ENCODE measurements at regions not wholly inside any gene's neighbourhood (a gene's known extent, or its start where the extent isn't known, plus 50 kb on each side); places are given as distances from the start of the nearest gene placed in this dataset.
A peak's percentile ranks its signal among the peaks of the same experiment; 100 is the strongest.
"Not testable (repeated sequence)": the region's sequence is repeated elsewhere in the genome, so short reads cannot be mapped to it uniquely, and the experiment has no call there.

- H3K27me3 Mint-ChIP-seq (ENCODE audit: low read depth): peaks cover 25% of the 10 kb centered on the region
- H3K4me3 Mint-ChIP-seq: no peak overlapping the region
- H3K9me3 Mint-ChIP-seq: no peaks in the 10 kb centered on the region
- no peak overlapping the region for H3K27ac Mint-ChIP-seq
- no peaks in the 10 kb centered on the region for H3K36me3 Mint-ChIP-seq (ENCODE audit: insufficient read depth in 2 of 2)
- DNase-seq (no peak), ATAC-seq (replicated peaks in 1 of 2) (no peak)
- H3K4me1 Mint-ChIP-seq (ENCODE audit: low read depth): peaks cover 6% of the 10 kb centered on the region
These were observed 316.6 kb upstream of the NCKAP5 start for GRCh38 chr2:133884739-133885381.

GRCh38 chr2:133885847-133886246 is 317.6 kb upstream of the NCKAP5 start:
- no peak for ATAC-seq (replicated peaks in 1 of 2)

GRCh38 chr2:133886735-133887675 is 318.7 kb upstream of the NCKAP5 start:
- Mint-ChIP-seq H3K9me3 (no peaks in the 10 kb centered on the region), H3K36me3 (ENCODE audit: insufficient read depth in 2 of 2) (no peaks in the 10 kb centered on the region), H3K4me1 (ENCODE audit: low read depth) (peaks cover 6% of the 10 kb centered on the region), H3K27me3 (ENCODE audit: low read depth) (peaks cover 6% of the 10 kb centered on the region), H3K27ac (no peak overlapping the region), H3K4me3 (no peak overlapping the region)
- peak; percentile 33 to 36 for DNase-seq
- ATAC-seq (replicated peaks in 1 of 2): peak; percentile 37 to 41

More at GRCh38 chr2:133885847-133886246, 317.6 kb upstream of the NCKAP5 start:
- Mint-ChIP-seq H3K4me3 (no peak overlapping the region), H3K36me3 (ENCODE audit: insufficient read depth in 2 of 2) (no peaks in the 10 kb centered on the region), H3K4me1 (ENCODE audit: low read depth) (peaks cover 6% of the 10 kb centered on the region), H3K9me3 (no peaks in the 10 kb centered on the region), H3K27me3 (ENCODE audit: low read depth) (peaks cover 17% of the 10 kb centered on the region), H3K27ac (no peak overlapping the region)
- DNase-seq: no peak

GRCh38 chr2:133887676-133888040 is 319.4 kb upstream of the NCKAP5 start:
- Mint-ChIP-seq H3K36me3 (ENCODE audit: insufficient read depth in 2 of 2) (no peaks in the 10 kb centered on the region), H3K9me3 (no peaks in the 10 kb centered on the region), H3K4me1 (ENCODE audit: low read depth) (peaks cover 6% of the 10 kb centered on the region), H3K27ac (no peak overlapping the region), H3K27me3 (ENCODE audit: low read depth) (peaks cover 6% of the 10 kb centered on the region), H3K4me3 (no peak overlapping the region)
- no peak for ATAC-seq (replicated peaks in 1 of 2)
- DNase-seq: no peak

- Mint-ChIP-seq H3K9me3 (no peaks in the 10 kb centered on the region), H3K4me1 (ENCODE audit: low read depth) (peaks cover 6% of the 10 kb centered on the region), H3K27ac (no peak overlapping the region), H3K4me3 (no peak overlapping the region), H3K36me3 (ENCODE audit: insufficient read depth in 2 of 2) (no peaks in the 10 kb centered on the region), H3K27me3 (ENCODE audit: low read depth) (peaks cover 6% of the 10 kb centered on the region)
- DNase-seq (no peak), ATAC-seq (replicated peaks in 1 of 2) (no peak)
These were observed 319.8 kb upstream of the NCKAP5 start for GRCh38 chr2:133888107-133888506.

DNA sequence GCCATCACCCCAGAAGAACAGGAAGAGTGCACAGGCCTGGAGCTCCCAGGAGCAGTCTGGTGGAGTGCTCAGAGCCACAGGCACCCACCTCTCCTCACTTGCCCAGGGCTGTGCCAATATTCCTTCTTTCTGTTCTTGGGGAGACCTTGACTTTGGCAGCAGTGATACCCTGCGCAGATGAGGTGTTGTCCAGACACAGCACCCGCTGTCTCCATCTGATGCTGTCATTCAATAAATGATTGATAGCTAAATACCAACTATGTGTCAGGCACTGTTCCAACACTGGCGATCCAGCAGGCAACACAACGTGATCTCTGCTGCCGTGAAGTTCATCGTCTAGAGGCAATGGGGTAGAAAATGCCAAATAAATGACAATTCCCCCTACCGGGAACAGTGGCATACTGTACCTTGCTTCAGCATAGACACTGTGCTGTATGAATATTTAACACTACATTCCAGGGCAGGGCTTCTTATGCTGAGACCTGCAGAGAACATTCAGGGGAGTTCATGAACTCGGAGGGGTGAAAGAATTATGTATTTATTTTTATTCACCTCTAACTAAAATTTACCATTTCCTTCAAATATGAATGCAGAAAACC is 320.5 kb upstream of the NCKAP5 start:
- DNase-seq (no peak), ATAC-seq (replicated peaks in 1 of 2) (no peak)
- no peaks in the 10 kb centered on the region for H3K9me3 Mint-ChIP-seq
- no peak overlapping the region for H3K4me3 Mint-ChIP-seq
- no peak overlapping the region for H3K27ac Mint-ChIP-seq
- H3K4me1 Mint-ChIP-seq (ENCODE audit: low read depth): peaks cover 6% of the 10 kb centered on the region
- peaks cover 6% of the 10 kb centered on the region for H3K27me3 Mint-ChIP-seq (ENCODE audit: low read depth)
- no peaks in the 10 kb centered on the region for H3K36me3 Mint-ChIP-seq (ENCODE audit: insufficient read depth in 2 of 2)

DNA sequence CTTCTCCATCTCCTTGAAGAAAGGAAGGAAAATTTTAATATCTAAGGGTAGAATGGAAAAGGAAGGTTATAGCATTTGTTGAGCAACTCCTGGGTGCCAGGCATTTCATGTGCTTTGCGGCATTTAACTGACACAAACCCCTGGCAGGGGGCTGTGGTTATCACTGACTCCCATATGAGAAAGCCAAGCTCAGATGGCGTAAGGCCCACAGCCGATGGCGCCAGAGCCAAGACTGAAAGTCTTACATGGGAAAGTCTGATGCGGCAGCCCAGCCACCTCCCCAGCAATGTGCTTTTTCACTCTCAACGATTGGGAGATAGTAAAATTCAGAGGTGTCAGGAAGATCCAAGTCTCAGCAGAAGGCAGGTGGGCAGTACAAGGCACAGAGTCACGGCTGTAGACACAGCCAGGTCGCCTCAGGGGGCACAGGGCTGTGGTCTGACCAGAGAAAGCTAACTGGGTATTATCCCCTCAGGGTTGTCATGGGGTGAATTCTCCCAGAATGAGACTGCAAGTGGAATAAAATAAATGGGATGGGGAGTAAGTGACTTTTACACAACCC is 324.2 kb upstream of the NCKAP5 start:
- ATAC-seq (replicated peaks in 1 of 2) (no peak), DNase-seq (no peak)
- peaks cover 1 to 2% of the 10 kb centered on the region in 2 donors for H3K9me3 Mint-ChIP-seq
- no peaks in the 10 kb centered on the region for H3K27me3 Mint-ChIP-seq (ENCODE audit: low read depth)
- H3K4me1 Mint-ChIP-seq (ENCODE audit: low read depth): no peaks in the 10 kb centered on the region
- H3K36me3 Mint-ChIP-seq (ENCODE audit: insufficient read depth in 2 of 2): peaks cover 0 to 3% of the 10 kb centered on the region in 2 donors
- no peak overlapping the region for H3K27ac Mint-ChIP-seq
- no peak overlapping the region for H3K4me3 Mint-ChIP-seq

DNA sequence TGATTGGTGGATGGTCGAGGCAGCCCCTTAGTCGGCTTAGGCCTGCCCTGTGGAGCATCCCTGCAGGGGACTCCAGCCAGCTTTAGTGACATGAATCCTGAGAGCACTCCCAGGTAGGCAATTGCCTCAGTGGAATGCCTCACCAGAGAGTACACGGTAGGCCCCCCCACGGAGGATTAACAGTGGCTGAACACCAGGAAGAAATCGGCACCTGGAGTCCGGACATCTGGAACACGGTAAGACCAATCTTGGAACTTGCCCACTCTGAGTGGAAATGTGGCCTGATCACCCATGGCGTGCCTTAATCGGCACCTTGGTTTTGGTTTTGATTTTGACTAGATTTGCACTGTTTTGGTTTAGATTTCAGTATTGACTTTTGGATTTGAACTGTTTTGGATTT is 326.2 kb upstream of the NCKAP5 start:
- Mint-ChIP-seq H3K9me3 (peaks cover 1 to 2% of the 10 kb centered on the region in 2 donors), H3K4me3 (no peak overlapping the region), H3K4me1 (ENCODE audit: low read depth) (no peaks in the 10 kb centered on the region), H3K27me3 (ENCODE audit: low read depth) (no peaks in the 10 kb centered on the region), H3K36me3 (ENCODE audit: insufficient read depth in 2 of 2) (peaks cover 0 to 3% of the 10 kb centered on the region in 2 donors), H3K27ac (no peak overlapping the region)
- ATAC-seq (replicated peaks in 1 of 2) (peak in 1 of 2 donors; percentile 15), DNase-seq (no peak)

GRCh38 chr2:133897838-133898237 is 329.6 kb upstream of the NCKAP5 start:
- H3K9me3 Mint-ChIP-seq; H3K36me3 Mint-ChIP-seq (ENCODE audit: insufficient read depth in 2 of 2); H3K27ac Mint-ChIP-seq; H3K4me3 Mint-ChIP-seq; H3K4me1 Mint-ChIP-seq (ENCODE audit: low read depth); ATAC-seq (replicated peaks in 1 of 2); DNase-seq: not testable (repeated sequence)
- peaks cover 25% of the 10 kb centered on the region for H3K27me3 Mint-ChIP-seq (ENCODE audit: low read depth)

DNA sequence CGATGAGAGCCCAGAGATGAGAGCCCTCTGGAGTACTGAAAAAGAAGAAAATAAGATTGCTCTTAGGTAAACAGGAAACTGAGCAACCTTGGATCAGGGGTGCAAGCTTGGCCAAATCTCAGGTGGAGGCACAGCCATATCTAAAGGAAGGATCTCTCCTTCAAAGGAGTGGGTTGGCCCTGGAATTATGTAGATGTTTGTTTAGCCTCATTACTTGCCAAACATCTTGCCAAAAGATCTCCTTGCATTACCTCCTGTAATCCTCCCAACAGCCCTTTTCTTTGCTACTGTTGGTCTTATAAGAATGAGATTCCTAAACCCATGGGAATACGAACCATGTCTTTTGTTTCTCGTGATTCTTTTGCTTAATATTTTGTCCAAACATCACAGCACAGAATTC is 332.6 kb upstream of the NCKAP5 start:
- Mint-ChIP-seq H3K27ac (no peak overlapping the region), H3K4me3 (no peak overlapping the region), H3K27me3 (ENCODE audit: low read depth) (peaks cover 32% of the 10 kb centered on the region), H3K9me3 (no peaks in the 10 kb centered on the region), H3K4me1 (ENCODE audit: low read depth) (no peaks in the 10 kb centered on the region), H3K36me3 (ENCODE audit: insufficient read depth in 2 of 2) (no peaks in the 10 kb centered on the region)
- DNase-seq (no peak), ATAC-seq (replicated peaks in 1 of 2) (no peak)

DNA sequence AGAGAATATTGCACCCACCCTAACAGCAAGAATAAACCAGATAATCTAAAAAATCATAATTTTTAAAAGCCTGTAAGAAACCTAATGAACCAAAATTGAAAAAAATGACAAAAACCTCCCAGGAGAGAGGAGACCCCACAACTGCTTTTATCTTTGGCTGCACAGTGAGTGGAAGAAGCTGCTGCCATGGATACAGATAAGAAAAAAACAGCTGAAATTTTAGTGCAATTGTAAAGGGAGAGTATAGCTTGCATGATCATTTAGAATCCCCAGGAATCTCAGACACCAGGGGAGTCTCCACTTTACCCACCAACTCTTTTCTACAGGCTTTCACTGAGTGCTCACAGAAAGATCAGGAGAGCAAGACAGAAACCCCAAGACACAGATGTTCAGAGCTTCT is 338.1 kb upstream of the NCKAP5 start:
- H3K9me3 Mint-ChIP-seq: peaks cover 0 to 5% of the 10 kb centered on the region in 2 donors
- peaks cover 0 to 4% of the 10 kb centered on the region in 2 donors for H3K36me3 Mint-ChIP-seq (ENCODE audit: insufficient read depth in 2 of 2)
- no peak overlapping the region for H3K4me3 Mint-ChIP-seq
- ATAC-seq (replicated peaks in 1 of 2) (no peak), DNase-seq (no peak)
- H3K27ac Mint-ChIP-seq: no peak overlapping the region
- H3K27me3 Mint-ChIP-seq (ENCODE audit: low read depth): peaks cover 27% of the 10 kb centered on the region
- H3K4me1 Mint-ChIP-seq (ENCODE audit: low read depth): no peaks in the 10 kb centered on the region

- Mint-ChIP-seq H3K9me3 (peaks cover 0 to 5% of the 10 kb centered on the region in 2 donors), H3K36me3 (ENCODE audit: insufficient read depth in 2 of 2) (peaks cover 0 to 4% of the 10 kb centered on the region in 2 donors), H3K27ac (no peak overlapping the region), H3K4me3 (no peak overlapping the region), H3K27me3 (ENCODE audit: low read depth) (peaks cover 22% of the 10 kb centered on the region), H3K4me1 (ENCODE audit: low read depth) (no peaks in the 10 kb centered on the region)
- no peak for DNase-seq
- no peak for ATAC-seq (replicated peaks in 1 of 2)
These were observed 338.7 kb upstream of the NCKAP5 start for GRCh38 chr2:133906926-133907325.

GRCh38 chr2:133908171-133908570 is 339.9 kb upstream of the NCKAP5 start:
- no peak for ATAC-seq (replicated peaks in 1 of 2)
- Mint-ChIP-seq H3K27me3 (ENCODE audit: low read depth) (peaks cover 11% of the 10 kb centered on the region), H3K4me1 (ENCODE audit: low read depth) (no peaks in the 10 kb centered on the region), H3K4me3 (no peak overlapping the region), H3K36me3 (ENCODE audit: insufficient read depth in 2 of 2) (peaks cover 0 to 4% of the 10 kb centered on the region in 2 donors), H3K9me3 (peaks cover 0 to 5% of the 10 kb centered on the region in 2 donors), H3K27ac (no peak overlapping the region)
- DNase-seq: no peak
